ENCODE measurements at regions not wholly inside any gene's neighbourhood (a gene's known extent, or its start where the extent isn't known, plus 50 kb on each side); places are given as distances from the start of the nearest gene placed in this dataset.

- no peak overlapping the region for H3K4me3 ChIP-seq
- intact Hi-C loops (cut with DNase I) = no loop called here
- DNase-seq (ENCODE audit: low spot score in 2 of 2) = no peak
- TF ChIP-seq CTCF (IDR thresholded peaks at IDR 0.05) = no peak
- H3K27me3 ChIP-seq = no peaks in the 10 kb centered on the region
- H3K27ac ChIP-seq = no peak overlapping the region
- H3K4me1 ChIP-seq = no peaks in the 10 kb centered on the region
- H3K9me3 ChIP-seq = no peaks in the 10 kb centered on the region
- H3K36me3 ChIP-seq = no peaks in the 10 kb centered on the region
These were observed 134.1 kb upstream of the LGALSL start for GRCh38 chr2:64319896-64320295.

- Histone ChIP-seq H3K4me1 (no peaks in the 10 kb centered on the region), H3K4me3 (no peak overlapping the region), H3K27ac (no peak overlapping the region), H3K9me3 (no peaks in the 10 kb centered on the region), H3K27me3 (no peaks in the 10 kb centered on the region), H3K36me3 (no peaks in the 10 kb centered on the region)
- TF ChIP-seq CTCF (IDR thresholded peaks at IDR 0.05) = no peak
- DNase-seq (ENCODE audit: low spot score in 2 of 2) = no peak
- intact Hi-C loops (cut with DNase I) = no loop called here
These were observed 131.5 kb upstream of the LGALSL start for GRCh38 chr2:64322433-64322832.

- Histone ChIP-seq H3K4me1 (peaks cover 0 to 2% of the 10 kb centered on the region in 2 donors), H3K27ac (no peak overlapping the region), H3K9me3 (no peaks in the 10 kb centered on the region), H3K36me3 (no peaks in the 10 kb centered on the region), H3K27me3 (no peaks in the 10 kb centered on the region), H3K4me3 (no peak overlapping the region)
- DNase-seq (ENCODE audit: low spot score in 2 of 2) = no peak
- intact Hi-C loops (cut with DNase I) = no loop called here
- TF ChIP-seq CTCF (IDR thresholded peaks at IDR 0.05) = no peak
These were observed 130.8 kb upstream of the LGALSL start for GRCh38 chr2:64323197-64323596.

GRCh38 chr2:64324746-64325410 is 129.1 kb upstream of the LGALSL start:
- no peak for DNase-seq (ENCODE audit: low spot score in 2 of 2)
- Histone ChIP-seq H3K4me3 (no peak overlapping the region), H3K27me3 (no peaks in the 10 kb centered on the region), H3K27ac (no peak overlapping the region), H3K36me3 (no peaks in the 10 kb centered on the region), H3K9me3 (no peaks in the 10 kb centered on the region), H3K4me1 (peaks cover 4 to 15% of the 10 kb centered on the region in 2 donors)
- intact Hi-C loops (cut with DNase I) = no loop called here
- no peak for TF ChIP-seq CTCF (IDR thresholded peaks at IDR 0.05)

- intact Hi-C loops (cut with DNase I) = no loop called here
- DNase-seq (ENCODE audit: low spot score in 2 of 2) = no peak
- H3K27ac ChIP-seq = no peak overlapping the region
- H3K27me3 ChIP-seq = no peaks in the 10 kb centered on the region
- peaks cover 10 to 20% of the 10 kb centered on the region in 2 donors for H3K4me1 ChIP-seq
- H3K36me3 ChIP-seq = no peaks in the 10 kb centered on the region
- H3K4me3 ChIP-seq = no peak overlapping the region
- no peaks in the 10 kb centered on the region for H3K9me3 ChIP-seq
- no peak for TF ChIP-seq CTCF (IDR thresholded peaks at IDR 0.05)
These were observed 128.5 kb upstream of the LGALSL start for GRCh38 chr2:64325477-64325851.
